GM12878 (cell line): ENCODE measurements at regions not wholly inside any gene's neighbourhood (a gene's known extent, or its start where the extent isn't known, plus 50 kb on each side); places are given as distances from the start of the nearest gene placed in this dataset.
"Not testable (repeated sequence)": the region's sequence is repeated elsewhere in the genome, so short reads cannot be mapped to it uniquely, and the experiment has no call there.

ENCODE experiments used
- ATAC-seq: fragments of 200-7000 bp; cut with Tn5 transposase; 3 replicates; pipeline ENCODE4 v1.9.1; 2020; ENCODE audit warnings: mild to moderate bottlenecking, moderate library complexity
- BruUV-seq: library from RNA; stranded (reverse); fragments of 400-500 nt; replicated peaks from 2 replicates; lab custom pipeline; 2021; lab: Mats Ljungman, UMichigan
- CTCF ChIA-PET: fragments of 300-600 bp; sonication (Branson Sonifier 250); formaldehyde crosslinking; extraction: SDS; loops from one replicate; lab custom pipeline; 2021; ENCODE audit warnings: inconsistent platforms; lab: Yijun Ruan, JAX
- POLR2A ChIA-PET: fragments of 350-600 bp; formaldehyde crosslinking; extraction: SDS; loops from one replicate; lab custom pipeline; 2021; ENCODE audit warnings: inconsistent platforms; lab: Charles Lee
- RAD21 ChIA-PET: fragments of 300-600 bp; sonication (Branson Sonifier 250); formaldehyde crosslinking; loops from one replicate; lab custom pipeline; 2023; ENCODE audit warnings: antibody characterized with exemption; ENCODE audit not compliant: unreplicated experiment; lab: Charles Lee
- SMC1A ChIA-PET: fragments of 300-600 bp; sonication (Branson Sonifier 250); formaldehyde crosslinking; loops from one replicate; lab custom pipeline; 2023; ENCODE audit not compliant: unreplicated experiment, uncharacterized antibody; lab: Charles Lee
- DNase-seq: peaks from one replicate; pipeline ENCODE4 v3.0.0-alpha.2; 2011; ENCODE audit warnings: low read depth, low spot score
- FAIRE-seq: peaks from 3 replicates; lab custom pipeline; 2011; peaks lifted over from hg19 to GRCh38; lab: Jason Lieb, UNC
- H2AFZ ChIP-seq: 2 replicates; pipeline ENCODE4 v1.6.0; 2011; ENCODE audit warnings: low read depth, low read length, control low read depth; ENCODE audit not compliant: control insufficient read depth
- H3K27ac ChIP-seq: 2 replicates; pipeline ENCODE4 v1.5.1; 2011; ENCODE audit warnings: control low read depth; ENCODE audit not compliant: control insufficient read depth, insufficient read depth
- H3K27me3 ChIP-seq, 2 experiments: replicated peaks in 1 of 2; 2 replicates each; pipeline versions ENCODE4 v1.6.0 to v1.6.1; 2011; ENCODE audit warnings: low read length in 1 of 2; ENCODE audit not compliant: control insufficient read depth in 2 of 2, insufficient read depth in 2 of 2
- H3K36me3 ChIP-seq, 2 experiments: 2 replicates each; pipeline ENCODE4 v1.5.1; 2011; ENCODE audit warnings: low read length in 1 of 2; ENCODE audit not compliant: control insufficient read depth in 2 of 2, insufficient read depth in 2 of 2
- H3K4me1 ChIP-seq: 2 replicates; pipeline ENCODE4 v1.6.1; 2011; ENCODE audit warnings: mild to moderate bottlenecking, low read length, moderate library complexity, mixed read lengths; ENCODE audit not compliant: control insufficient read depth, insufficient read depth
- H3K4me2 ChIP-seq: 2 replicates; pipeline ENCODE4 v1.6.0; 2011; ENCODE audit warnings: control low read depth; ENCODE audit not compliant: control insufficient read depth, insufficient read depth
- H3K4me3 ChIP-seq: fragments of 200-600 bp; sonication (generic); 2 replicates; pipeline ENCODE4 v1.5.1; 2016
- H3K79me2 ChIP-seq: 2 replicates; pipeline ENCODE4 v1.6.0; 2011; ENCODE audit warnings: low read length; ENCODE audit not compliant: control insufficient read depth, insufficient read depth
- H3K9ac ChIP-seq: 2 replicates; pipeline ENCODE4 v1.8.0; 2011; ENCODE audit warnings: low read length, control low read depth, mixed read lengths; ENCODE audit not compliant: control insufficient read depth, insufficient read depth
- H3K9me3 ChIP-seq: replicated peaks from 3 replicates; pipeline ENCODE4 v1.5.1; 2011; ENCODE audit warnings: mild to moderate bottlenecking, low read length; ENCODE audit not compliant: control insufficient read depth, insufficient read depth
- H4K20me1 ChIP-seq: 2 replicates; pipeline ENCODE4 v1.6.0; 2011; ENCODE audit not compliant: control insufficient read depth, insufficient read depth
- ATF7 ChIP-seq: fragments of 450-650 bp; IDR thresholded peaks from 2 replicates; pipeline ENCODE4 v1.6.1; 2016; ENCODE audit warnings: low read depth, mild to moderate bottlenecking
- CBX3 ChIP-seq: fragments of 200-600 bp; sonication (generic); IDR thresholded peaks from 2 replicates; pipeline ENCODE4 v1.6.1; 2016; ENCODE audit warnings: low read depth, borderline replicate concordance
- MEF2A ChIP-seq: IDR thresholded peaks from 2 replicates; pipeline ENCODE4 v1.6.1; 2011; ENCODE audit warnings: low read depth, mild to moderate bottlenecking, low read length, moderate library complexity; ENCODE audit not compliant: insufficient read depth
- MTA3 ChIP-seq: IDR thresholded peaks from 2 replicates; pipeline ENCODE4 v1.6.1; 2012; ENCODE audit warnings: low read length, inconsistent platforms, borderline replicate concordance
- MYB ChIP-seq: fragments of 150-350 bp; IDR thresholded peaks from 2 replicates; pipeline ENCODE4 v1.6.1; 2014; ENCODE audit warnings: mild to moderate bottlenecking, low read depth, low read length, borderline replicate concordance
- MYC ChIP-seq: IDR thresholded peaks from 2 replicates; pipeline ENCODE4 v1.6.1; 2011; ENCODE audit warnings: mild to moderate bottlenecking, low read length, moderate library complexity, inconsistent platforms; ENCODE audit not compliant: insufficient read depth, insufficient replicate concordance, insufficient read length, severe bottlenecking
- RCOR1 ChIP-seq: conservative IDR thresholded peaks from 2 replicates; pipeline ENCODE4 v1.6.1; 2012; ENCODE audit warnings: low read depth, low read length, improper control_type of control experiment
- SMARCA5 ChIP-seq: fragments of 450-650 bp; IDR thresholded peaks from 2 replicates; pipeline ENCODE4 v1.6.1; 2017; ENCODE audit warnings: mild to moderate bottlenecking
- ZNF384 ChIP-seq: IDR thresholded peaks from 2 replicates; pipeline ENCODE4 v1.6.1; 2012; ENCODE audit warnings: low read depth, mild to moderate bottlenecking, low read length, improper control_type of control experiment, borderline replicate concordance
- WGBS: methylation state at CpG from one replicate; pipeline ENCODE4 v1.1.6; 2016; ENCODE audit warnings: low lambda C conversion rate; ENCODE audit not compliant: insufficient replicate concordance, insufficient coverage; ENCODE audit errors: missing lambda C conversion rate; 5-methylcytosine and 5-hydroxymethylcytosine counted together
- in situ Hi-C: fragments of 300-500 bp; cut with MboI; formaldehyde crosslinking; loops from 9 replicates; pipeline ENCODE4 v1.14.3; 2018; ENCODE audit warnings: mixed read lengths
- intact Hi-C: fragments of 100-400 bp; cut with micrococcal nuclease; formaldehyde crosslinking; loops from one replicate; pipeline ENCODE4 v1.14.2; 2022; ENCODE audit not compliant: unreplicated experiment

GRCh38 chr12:91717804-91718203, 427.8 kb downstream of the BTG1 start (continued):
- no peak for TF ChIP-seq MTA3
- no peak for TF ChIP-seq MYC
- no peak for TF ChIP-seq SMARCA5
- TF ChIP-seq CBX3: no peak
- TF ChIP-seq ZNF384: no peak
- TF ChIP-seq MEF2A: no peak

- H3K4me2 ChIP-seq, H3K27me3 ChIP-seq, POLR2A ChIA-PET, intact Hi-C loops, H2AFZ ChIP-seq, in situ Hi-C loops, H4K20me1 ChIP-seq, H3K79me2 ChIP-seq, H3K9ac ChIP-seq, FAIRE-seq, RAD21 ChIA-PET, H3K27ac ChIP-seq, BruUV-seq, H3K9me3 ChIP-seq, DNase-seq, H3K4me3 ChIP-seq, ATAC-seq, H3K4me1 ChIP-seq, SMC1A ChIA-PET, H3K36me3 ChIP-seq: not testable (repeated sequence)
- 39% methylated on average over 2 of the region's 2 CpGs for WGBS
- CTCF ChIA-PET: interaction anchor here (0.6 kb wide), 1 partner anchor 214 kb away, joined by 3 read pairs; no protein-coding TSS in a partner anchor
Measured at GRCh38 chr12:91711925-91712324, 433.7 kb downstream of the BTG1 start.

GRCh38 chr12:91706466-91706865, 439.2 kb downstream of the BTG1 start:
- DNase-seq (no peak), ATAC-seq (no peak), FAIRE-seq (no peak)
- Histone ChIP-seq H4K20me1 (no peaks in the 10 kb centered on the region), H3K9me3 (no peaks in the 10 kb centered on the region), H3K27me3 (no peaks in the 10 kb centered on the region), H3K4me2 (no peak overlapping the region), H3K79me2 (no peaks in the 10 kb centered on the region), H2AFZ (no peak overlapping the region), H3K4me1 (no peaks in the 10 kb centered on the region), H3K4me3 (no peak overlapping the region), H3K36me3 (no peaks in the 10 kb centered on the region), H3K9ac (no peak overlapping the region), H3K27ac (no peak overlapping the region)
- ChIA-PET POLR2A (no interaction called here), RAD21 (no interaction called here), CTCF (no interaction called here), SMC1A (no interaction called here)
- in situ Hi-C loops (no loop called here), intact Hi-C loops (no loop called here)
- TF ChIP-seq ATF7 (no peak), MYB (no peak), RCOR1 (no peak)
- WGBS: 83% methylated on average over 1 of the region's 1 CpG
- no TSS peak for BruUV-seq
